ENCODE measurements at regions not wholly inside any gene's neighbourhood (a gene's known extent, or its start where the extent isn't known, plus 50 kb on each side); places are given as distances from the start of the nearest gene placed in this dataset.

DNA sequence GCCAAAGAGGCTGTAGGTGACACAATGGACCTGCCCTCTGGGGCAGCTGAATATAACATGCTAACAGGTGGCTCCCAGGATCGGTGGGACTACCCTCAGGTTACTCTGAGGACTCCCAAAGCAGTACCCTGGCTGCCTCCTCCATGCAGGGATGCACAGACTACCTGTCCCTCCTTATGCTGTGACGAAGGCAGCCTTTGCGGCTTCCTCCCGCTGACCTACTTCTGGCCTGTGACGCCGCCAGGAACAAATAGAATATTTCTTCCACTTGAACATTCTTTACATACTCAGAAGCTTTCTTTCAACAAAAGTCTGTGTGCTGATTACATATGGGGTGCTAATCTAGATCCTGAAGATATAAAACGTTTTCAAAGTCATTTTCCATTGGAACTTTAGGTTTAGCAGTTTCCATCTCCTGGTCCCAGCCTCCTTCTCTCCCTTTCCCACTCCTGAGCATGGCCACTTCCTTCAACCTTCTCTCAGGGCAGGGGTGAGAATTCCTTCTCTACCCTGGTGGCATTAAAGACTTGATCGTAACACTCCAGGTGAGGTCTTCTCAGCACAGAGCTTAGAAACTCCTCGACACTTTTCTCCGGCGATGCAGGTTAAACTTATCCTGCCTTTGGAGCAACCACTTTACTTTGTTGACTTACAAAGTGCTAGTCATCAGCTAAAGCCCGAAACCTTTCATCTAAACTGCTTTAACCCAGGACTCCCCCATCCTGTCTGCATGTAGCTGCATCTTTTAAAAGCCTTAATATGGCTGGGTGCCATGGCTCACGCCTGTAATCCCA is 58.9 kb upstream of the STK17B start:
- TF ChIP-seq CTCF (IDR thresholded peaks at IDR 0.05) (no peak), EZH2phosphoT487 (IDR thresholded peaks at IDR 0.05) (no peak), EZH2 (IDR thresholded peaks at IDR 0.05) (no peak)
